ENCODE measurements at regions not wholly inside any gene's neighbourhood (a gene's known extent, or its start where the extent isn't known, plus 50 kb on each side); places are given as distances from the start of the nearest gene placed in this dataset.

DNA sequence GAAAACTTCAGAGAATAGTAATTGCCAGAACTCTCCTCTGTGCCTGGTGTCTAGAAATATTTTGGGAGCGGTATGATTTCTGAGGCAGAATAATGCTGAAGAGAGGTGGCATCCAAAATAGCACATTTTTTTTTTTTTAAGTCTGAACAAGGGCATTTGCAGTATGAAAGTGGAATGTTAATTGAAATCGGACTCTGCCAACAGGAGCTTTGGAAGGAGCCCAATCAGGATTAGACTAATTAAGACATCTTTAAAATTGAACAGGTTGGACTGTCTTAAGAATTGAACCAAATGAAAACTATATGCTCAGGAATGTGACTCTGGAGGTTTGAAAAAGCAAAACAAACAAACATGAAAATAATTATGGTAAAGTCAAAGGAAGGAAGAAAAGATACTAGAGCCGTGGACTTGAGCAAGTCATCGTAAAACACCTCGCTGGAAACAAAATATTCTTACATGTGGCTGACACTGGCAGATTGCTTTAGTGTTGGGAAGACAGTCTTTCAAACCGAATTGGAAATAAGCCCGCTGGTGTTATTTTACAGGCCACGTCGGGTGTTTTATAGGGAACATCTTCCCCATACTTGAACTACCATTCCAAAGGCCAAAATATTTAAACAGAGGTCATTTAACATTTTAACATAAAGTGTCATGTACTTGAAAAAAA, 436.3 kb downstream of the VRK1 start:
- no peak overlapping the region for H3K27ac ChIP-seq (ENCODE audit: low read depth, low read length)
- no peaks in the 10 kb centered on the region for H3K4me1 ChIP-seq (ENCODE audit: control insufficient read depth, insufficient read depth, low read length)
- 40% methylated on average over 3 of the region's 9 CpGs for WGBS (ENCODE audit: insufficient coverage)
- H3K4me3 ChIP-seq (ENCODE audit: low read depth, low read length) = no peak overlapping the region
- H3K27me3 ChIP-seq (ENCODE audit: control insufficient read depth, insufficient read depth, low read length) = peaks cover 3% of the 10 kb centered on the region
- no peaks in the 10 kb centered on the region for H3K36me3 ChIP-seq (ENCODE audit: control insufficient read depth, insufficient read depth, low read length)
- H3K9me3 ChIP-seq (ENCODE audit: control insufficient read depth, insufficient read depth, low read length) = no peaks in the 10 kb centered on the region
- peak in 2 of 6 donors; percentile 39 to 67 for DNase-seq (ENCODE audit: low read depth in 4 of 6, low spot score in 6 of 6)

- DNase-seq (ENCODE audit: low read depth in 4 of 6, low spot score in 6 of 6) = no peak
- H3K4me3 ChIP-seq (ENCODE audit: low read depth, low read length) = no peak overlapping the region
- no peak overlapping the region for H3K27ac ChIP-seq (ENCODE audit: low read depth, low read length)
- H3K9me3 ChIP-seq (ENCODE audit: control insufficient read depth, insufficient read depth, low read length) = no peaks in the 10 kb centered on the region
- WGBS (ENCODE audit: insufficient coverage) = 96% methylated on average over 6 of the region's 7 CpGs
- no peaks in the 10 kb centered on the region for H3K4me1 ChIP-seq (ENCODE audit: control insufficient read depth, insufficient read depth, low read length)
- H3K36me3 ChIP-seq (ENCODE audit: control insufficient read depth, insufficient read depth, low read length) = no peaks in the 10 kb centered on the region
- H3K27me3 ChIP-seq (ENCODE audit: control insufficient read depth, insufficient read depth, low read length) = no peaks in the 10 kb centered on the region
Measured at GRCh38 chr14:97246648-97247047, 449.5 kb downstream of the VRK1 start.

GRCh38 chr14:97248973-97249372, 451.8 kb downstream of the VRK1 start:
- Histone ChIP-seq H3K4me3 (ENCODE audit: low read depth, low read length) (no peak overlapping the region), H3K27me3 (ENCODE audit: control insufficient read depth, insufficient read depth, low read length) (no peaks in the 10 kb centered on the region), H3K36me3 (ENCODE audit: control insufficient read depth, insufficient read depth, low read length) (no peaks in the 10 kb centered on the region), H3K4me1 (ENCODE audit: control insufficient read depth, insufficient read depth, low read length) (no peaks in the 10 kb centered on the region), H3K9me3 (ENCODE audit: control insufficient read depth, insufficient read depth, low read length) (no peaks in the 10 kb centered on the region), H3K27ac (ENCODE audit: low read depth, low read length) (no peak overlapping the region)
- DNase-seq (ENCODE audit: low read depth in 4 of 6, low spot score in 6 of 6) = no peak
- WGBS (ENCODE audit: insufficient coverage) = 98% methylated on average over 4 of the region's 5 CpGs

GRCh38 chr14:97250931-97251330, 453.7 kb downstream of the VRK1 start:
- Histone ChIP-seq H3K27ac (ENCODE audit: low read depth, low read length) (no peak overlapping the region), H3K9me3 (ENCODE audit: control insufficient read depth, insufficient read depth, low read length) (no peaks in the 10 kb centered on the region), H3K4me3 (ENCODE audit: low read depth, low read length) (no peak overlapping the region), H3K4me1 (ENCODE audit: control insufficient read depth, insufficient read depth, low read length) (no peaks in the 10 kb centered on the region), H3K27me3 (ENCODE audit: control insufficient read depth, insufficient read depth, low read length) (no peaks in the 10 kb centered on the region), H3K36me3 (ENCODE audit: control insufficient read depth, insufficient read depth, low read length) (no peaks in the 10 kb centered on the region)
- WGBS (ENCODE audit: insufficient coverage) = 85% methylated on average over 3 of the region's 5 CpGs
- DNase-seq (ENCODE audit: low read depth in 4 of 6, low spot score in 6 of 6) = no peak

- Histone ChIP-seq H3K27ac (ENCODE audit: low read depth, low read length) (no peak overlapping the region), H3K9me3 (ENCODE audit: control insufficient read depth, insufficient read depth, low read length) (no peaks in the 10 kb centered on the region), H3K27me3 (ENCODE audit: control insufficient read depth, insufficient read depth, low read length) (no peaks in the 10 kb centered on the region), H3K4me3 (ENCODE audit: low read depth, low read length) (no peak overlapping the region), H3K36me3 (ENCODE audit: control insufficient read depth, insufficient read depth, low read length) (no peaks in the 10 kb centered on the region), H3K4me1 (ENCODE audit: control insufficient read depth, insufficient read depth, low read length) (no peaks in the 10 kb centered on the region)
- no peak for DNase-seq (ENCODE audit: low read depth in 4 of 6, low spot score in 6 of 6)
- 72% methylated on average over 6 of the region's 9 CpGs for WGBS (ENCODE audit: insufficient coverage)
Measured at GRCh38 chr14:97251491-97252155, 454.4 kb downstream of the VRK1 start.

DNA sequence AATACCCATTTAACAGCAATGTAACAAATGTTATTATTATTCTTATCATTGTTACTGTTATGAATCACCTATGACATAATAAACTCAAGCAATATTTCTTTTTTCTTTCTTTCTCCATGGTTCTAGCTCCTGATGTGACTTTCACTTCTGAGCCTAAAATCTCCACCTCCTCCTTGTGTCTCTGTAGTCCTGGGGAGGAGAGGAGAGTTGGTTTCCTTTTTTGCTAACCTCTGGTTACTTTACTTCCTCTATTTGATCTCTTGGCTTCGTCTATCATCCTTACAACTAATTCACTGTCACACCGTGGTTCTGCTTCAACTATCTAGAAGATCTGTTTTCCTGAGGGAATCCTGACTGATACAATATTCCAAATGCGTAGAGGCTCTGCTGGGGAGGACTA, 456.6 kb downstream of the VRK1 start:
- DNase-seq (ENCODE audit: low read depth in 4 of 6, low spot score in 6 of 6) = no peak
- no peaks in the 10 kb centered on the region for H3K27me3 ChIP-seq (ENCODE audit: control insufficient read depth, insufficient read depth, low read length)
- H3K4me3 ChIP-seq (ENCODE audit: low read depth, low read length) = no peak overlapping the region
- no peaks in the 10 kb centered on the region for H3K4me1 ChIP-seq (ENCODE audit: control insufficient read depth, insufficient read depth, low read length)
- H3K9me3 ChIP-seq (ENCODE audit: control insufficient read depth, insufficient read depth, low read length) = no peaks in the 10 kb centered on the region
- no peaks in the 10 kb centered on the region for H3K36me3 ChIP-seq (ENCODE audit: control insufficient read depth, insufficient read depth, low read length)
- WGBS (ENCODE audit: insufficient coverage) = no CpG with 5 or more reads among the region's 3 CpGs
- H3K27ac ChIP-seq (ENCODE audit: low read depth, low read length) = no peak overlapping the region

DNA sequence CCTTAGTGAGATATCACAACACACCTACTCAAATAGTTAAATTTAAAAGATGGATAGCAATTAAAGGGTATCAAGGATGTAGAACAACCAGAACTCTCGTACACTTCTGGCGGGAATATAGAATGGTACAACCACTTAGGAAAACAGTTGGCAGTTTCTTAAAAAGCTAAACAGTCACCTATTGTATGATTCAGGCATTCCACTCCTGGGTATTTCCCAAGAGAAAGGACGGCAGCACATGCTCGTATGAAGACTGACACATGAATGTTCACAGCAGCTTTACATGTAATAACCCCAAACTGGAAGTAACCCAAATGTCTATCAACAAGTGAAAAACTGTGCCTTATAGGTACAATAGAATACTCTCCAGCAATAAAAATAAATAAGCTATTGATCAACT, 465.2 kb downstream of the VRK1 start:
- Histone ChIP-seq H3K27me3 (ENCODE audit: control insufficient read depth, insufficient read depth, low read length) (no peaks in the 10 kb centered on the region), H3K9me3 (ENCODE audit: control insufficient read depth, insufficient read depth, low read length) (peaks cover 5% of the 10 kb centered on the region), H3K4me3 (ENCODE audit: low read depth, low read length) (no peak overlapping the region), H3K27ac (ENCODE audit: low read depth, low read length) (no peak overlapping the region), H3K36me3 (ENCODE audit: control insufficient read depth, insufficient read depth, low read length) (no peaks in the 10 kb centered on the region), H3K4me1 (ENCODE audit: control insufficient read depth, insufficient read depth, low read length) (no peaks in the 10 kb centered on the region)
- no peak for DNase-seq (ENCODE audit: low read depth in 4 of 6, low spot score in 6 of 6)
- 84% methylated on average over 3 of the region's 4 CpGs for WGBS (ENCODE audit: insufficient coverage)

GRCh38 chr14:97264516-97265230, 467.5 kb downstream of the VRK1 start:
- H3K27me3 ChIP-seq (ENCODE audit: control insufficient read depth, insufficient read depth, low read length) = no peaks in the 10 kb centered on the region
- no CpG with 5 or more reads among the region's 8 CpGs for WGBS (ENCODE audit: insufficient coverage)

GRCh38 chr14:97266653-97267052, 469.5 kb downstream of the VRK1 start:
- no peak overlapping the region for H3K4me3 ChIP-seq (ENCODE audit: low read depth, low read length)
- H3K27me3 ChIP-seq (ENCODE audit: control insufficient read depth, insufficient read depth, low read length) = no peaks in the 10 kb centered on the region
- no peaks in the 10 kb centered on the region for H3K4me1 ChIP-seq (ENCODE audit: control insufficient read depth, insufficient read depth, low read length)
- no peaks in the 10 kb centered on the region for H3K36me3 ChIP-seq (ENCODE audit: control insufficient read depth, insufficient read depth, low read length)
- DNase-seq (ENCODE audit: low read depth in 4 of 6, low spot score in 6 of 6) = peak in 2 of 6 donors; percentile 9 to 23
- no peak overlapping the region for H3K27ac ChIP-seq (ENCODE audit: low read depth, low read length)
- peaks cover 5% of the 10 kb centered on the region for H3K9me3 ChIP-seq (ENCODE audit: control insufficient read depth, insufficient read depth, low read length)
- 33% methylated on average over 1 of the region's 2 CpGs for WGBS (ENCODE audit: insufficient coverage)

More at GRCh38 chr14:97264516-97265230, 467.5 kb downstream of the VRK1 start:
- Histone ChIP-seq H3K4me1 (ENCODE audit: control insufficient read depth, insufficient read depth, low read length) (no peaks in the 10 kb centered on the region), H3K4me3 (ENCODE audit: low read depth, low read length) (no peak overlapping the region), H3K36me3 (ENCODE audit: control insufficient read depth, insufficient read depth, low read length) (no peaks in the 10 kb centered on the region), H3K27ac (ENCODE audit: low read depth, low read length) (no peak overlapping the region), H3K9me3 (ENCODE audit: control insufficient read depth, insufficient read depth, low read length) (peaks cover 5% of the 10 kb centered on the region)
- no peak for DNase-seq (ENCODE audit: low read depth in 4 of 6, low spot score in 6 of 6)

GRCh38 chr14:97267509-97267908, 470.3 kb downstream of the VRK1 start:
- no peaks in the 10 kb centered on the region for H3K27me3 ChIP-seq (ENCODE audit: control insufficient read depth, insufficient read depth, low read length)
- peaks cover under 1% of the 10 kb centered on the region for H3K9me3 ChIP-seq (ENCODE audit: control insufficient read depth, insufficient read depth, low read length)
- H3K4me3 ChIP-seq (ENCODE audit: low read depth, low read length) = no peak overlapping the region
- no peak for DNase-seq (ENCODE audit: low read depth in 4 of 6, low spot score in 6 of 6)
- no peak overlapping the region for H3K27ac ChIP-seq (ENCODE audit: low read depth, low read length)
- H3K36me3 ChIP-seq (ENCODE audit: control insufficient read depth, insufficient read depth, low read length) = no peaks in the 10 kb centered on the region
- no peaks in the 10 kb centered on the region for H3K4me1 ChIP-seq (ENCODE audit: control insufficient read depth, insufficient read depth, low read length)

Data from spinal cord (tissue), 9 donors.